ENCODE measurements at regions not wholly inside any gene's neighbourhood (a gene's known extent, or its start where the extent isn't known, plus 50 kb on each side); places are given as distances from the start of the nearest gene placed in this dataset.

- H3K27ac ChIP-seq (ENCODE audit: low read depth in 1 of 2, low read length in 2 of 2): no peak overlapping the region
- H3K36me3 Mint-ChIP-seq: no peaks in the 10 kb centered on the region
- no peak for TF ChIP-seq CTCF (IDR thresholded peaks at IDR 0.05)
- H2AFZ ChIP-seq (ENCODE audit: insufficient read depth, low read depth, low read length, poor library complexity, severe bottlenecking): no peak overlapping the region
- H3K4me1 Mint-ChIP-seq: peaks cover 2% of the 10 kb centered on the region
- no peak overlapping the region for H3K9ac ChIP-seq (ENCODE audit: insufficient read depth, low read length, poor library complexity, severe bottlenecking)
- H3K4me3 Mint-ChIP-seq: no peak overlapping the region
- no peak for DNase-seq
- H3K4me1 ChIP-seq (ENCODE audit: control insufficient read depth in 1 of 2, insufficient read depth in 2 of 2, low read length in 2 of 2): no peaks in the 10 kb centered on the region
- WGBS (ENCODE audit: insufficient coverage): 92% methylated on average over 3 of the region's 3 CpGs
- peaks cover 0 to 4% of the 10 kb centered on the region in 2 donors for H3K9me3 ChIP-seq (replicated peaks in 1 of 2; ENCODE audit: control insufficient read depth in 1 of 2, insufficient read depth in 1 of 2, low read length in 2 of 2)
- H3K4me3 ChIP-seq (replicated peaks in 1 of 3; ENCODE audit: low read depth in 2 of 3, low read length in 3 of 3): no peak overlapping the region
- no peak overlapping the region for H3K4me2 ChIP-seq (replicated peaks; ENCODE audit: extremely low read depth, low read length, poor library complexity, severe bottlenecking)
- no peaks in the 10 kb centered on the region for H3K79me2 ChIP-seq (ENCODE audit: insufficient read depth, low read length)
- peaks cover 0 to 7% (median 0%) of the 10 kb centered on the region in 3 donors for H3K27me3 Mint-ChIP-seq (ENCODE audit: low read depth in 3 of 3)
- H3K27ac Mint-ChIP-seq: no peak overlapping the region
- no peaks in the 10 kb centered on the region for H3K27me3 ChIP-seq (ENCODE audit: control insufficient read depth in 2 of 2, insufficient read depth in 2 of 2, low read length in 2 of 2)
- peaks cover 0 to 19% (median 7%) of the 10 kb centered on the region in 7 donors for H3K9me3 Mint-ChIP-seq
- H4K20me1 ChIP-seq (ENCODE audit: insufficient read depth, low read length): no peaks in the 10 kb centered on the region
- no peaks in the 10 kb centered on the region for H3K36me3 ChIP-seq (replicated peaks in 1 of 2; ENCODE audit: control insufficient read depth in 1 of 2, insufficient read depth in 2 of 2, low read length in 2 of 2)
- intact Hi-C loops (cut with micrococcal nuclease): no loop called here
These were observed 794.2 kb downstream of the TFAP2A start for GRCh38 chr6:9620687-9621086.

GRCh38 chr6:9620263-9620662 lies 794.6 kb downstream of the TFAP2A start:
- Mint-ChIP-seq H3K4me1 (peaks cover 2% of the 10 kb centered on the region), H3K9me3 (peaks cover 0 to 19% (median 7%) of the 10 kb centered on the region in 7 donors), H3K27me3 (ENCODE audit: low read depth in 3 of 3) (peaks cover 0 to 7% (median 0%) of the 10 kb centered on the region in 3 donors), H3K4me3 (no peak overlapping the region), H3K27ac (no peak overlapping the region), H3K36me3 (no peaks in the 10 kb centered on the region)
- intact Hi-C loops (cut with micrococcal nuclease): no loop called here
- DNase-seq: no peak
- Histone ChIP-seq H4K20me1 (ENCODE audit: insufficient read depth, low read length) (no peaks in the 10 kb centered on the region), H3K4me3 (replicated peaks in 1 of 3; ENCODE audit: low read depth in 2 of 3, low read length in 3 of 3) (no peak overlapping the region), H3K27ac (ENCODE audit: low read depth in 1 of 2, low read length in 2 of 2) (no peak overlapping the region), H3K9ac (ENCODE audit: insufficient read depth, low read length, poor library complexity, severe bottlenecking) (no peak overlapping the region), H3K4me1 (ENCODE audit: control insufficient read depth in 1 of 2, insufficient read depth in 2 of 2, low read length in 2 of 2) (no peaks in the 10 kb centered on the region), H3K4me2 (replicated peaks; ENCODE audit: extremely low read depth, low read length, poor library complexity, severe bottlenecking) (no peak overlapping the region), H3K9me3 (replicated peaks in 1 of 2; ENCODE audit: control insufficient read depth in 1 of 2, insufficient read depth in 1 of 2, low read length in 2 of 2) (peaks cover 0 to 4% of the 10 kb centered on the region in 2 donors), H3K79me2 (ENCODE audit: insufficient read depth, low read length) (no peaks in the 10 kb centered on the region), H3K27me3 (ENCODE audit: control insufficient read depth in 2 of 2, insufficient read depth in 2 of 2, low read length in 2 of 2) (no peaks in the 10 kb centered on the region), H2AFZ (ENCODE audit: insufficient read depth, low read depth, low read length, poor library complexity, severe bottlenecking) (no peak overlapping the region), H3K36me3 (replicated peaks in 1 of 2; ENCODE audit: control insufficient read depth in 1 of 2, insufficient read depth in 2 of 2, low read length in 2 of 2) (no peaks in the 10 kb centered on the region)
- WGBS (ENCODE audit: insufficient coverage): no CpG with 5 or more reads among the region's 2 CpGs
- TF ChIP-seq CTCF (IDR thresholded peaks at IDR 0.05): no peak
